GM18867 (cell line): ENCODE measurements at regions not wholly inside any gene's neighbourhood (a gene's known extent, or its start where the extent isn't known, plus 50 kb on each side); places are given as distances from the start of the nearest gene placed in this dataset.
"Not testable (repeated sequence)": the region's sequence is repeated elsewhere in the genome, so short reads cannot be mapped to it uniquely, and the experiment has no call there.

Experiments used
- ATAC-seq: cut with Tn5 transposase; IDR thresholded peaks from one replicate; pipeline ENCODE4 v1.9.1; 2021; ENCODE audit warnings: mild to moderate bottlenecking, moderate library complexity; ENCODE audit not compliant: unreplicated experiment

DNA sequence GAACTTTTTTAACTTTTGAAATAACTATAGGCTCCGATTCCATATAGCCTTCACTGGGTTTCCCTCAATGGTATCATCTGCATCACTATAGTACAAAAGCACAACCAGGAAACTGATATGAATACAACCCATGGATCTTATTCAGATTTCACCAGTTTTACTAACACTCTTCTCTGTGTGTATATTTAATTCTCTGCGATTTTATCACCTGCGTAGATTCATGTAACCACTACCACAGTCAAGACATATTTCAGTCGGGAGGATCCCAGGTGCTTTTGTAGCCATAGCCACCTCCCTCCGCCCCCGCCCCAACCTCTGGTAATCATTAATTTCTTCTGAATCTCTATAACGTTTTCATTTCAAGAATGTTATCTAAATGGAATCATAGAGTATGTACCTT lies 82.8 kb upstream of the C7orf33 start:
- no peak for ATAC-seq

DNA sequence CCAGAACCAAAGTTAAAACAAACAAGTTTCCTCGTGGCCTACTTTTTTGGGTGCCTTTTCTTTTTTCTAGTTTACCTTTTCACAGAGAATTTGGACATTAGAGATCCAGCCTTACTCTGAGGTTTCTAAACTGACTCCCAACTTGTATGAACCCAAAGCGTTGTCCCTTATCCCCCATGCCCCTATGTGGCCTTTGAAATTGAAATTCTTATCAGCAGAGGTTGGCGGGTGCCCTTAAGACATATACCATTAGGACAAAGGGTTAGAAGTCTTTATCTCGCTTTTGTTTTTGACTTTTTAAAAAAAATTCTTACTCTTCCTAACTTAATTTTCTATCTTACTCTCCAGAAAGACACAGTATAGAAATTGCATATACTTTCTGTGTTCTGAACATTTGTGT lies 76.3 kb upstream of the C7orf33 start:
- no peak for ATAC-seq

DNA sequence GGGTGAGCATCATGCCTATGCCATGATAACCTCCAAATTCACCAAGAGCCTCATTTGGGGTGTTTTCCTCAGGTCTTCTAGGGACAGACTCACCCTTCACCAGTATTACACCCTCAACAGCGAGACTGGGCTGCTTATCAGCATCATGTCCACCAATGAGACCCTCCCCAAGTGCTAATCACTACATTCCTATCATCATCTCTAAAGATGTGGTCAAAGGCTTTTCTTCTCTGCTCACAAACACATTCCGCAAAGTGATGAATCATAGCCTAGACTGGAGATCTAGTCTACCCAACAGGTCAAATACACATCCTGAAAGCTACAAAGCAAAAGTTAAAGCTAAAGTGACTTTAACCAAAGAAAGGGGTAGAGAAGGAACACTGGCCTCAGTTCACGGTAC lies 75.3 kb upstream of the C7orf33 start:
- no peak for ATAC-seq

DNA sequence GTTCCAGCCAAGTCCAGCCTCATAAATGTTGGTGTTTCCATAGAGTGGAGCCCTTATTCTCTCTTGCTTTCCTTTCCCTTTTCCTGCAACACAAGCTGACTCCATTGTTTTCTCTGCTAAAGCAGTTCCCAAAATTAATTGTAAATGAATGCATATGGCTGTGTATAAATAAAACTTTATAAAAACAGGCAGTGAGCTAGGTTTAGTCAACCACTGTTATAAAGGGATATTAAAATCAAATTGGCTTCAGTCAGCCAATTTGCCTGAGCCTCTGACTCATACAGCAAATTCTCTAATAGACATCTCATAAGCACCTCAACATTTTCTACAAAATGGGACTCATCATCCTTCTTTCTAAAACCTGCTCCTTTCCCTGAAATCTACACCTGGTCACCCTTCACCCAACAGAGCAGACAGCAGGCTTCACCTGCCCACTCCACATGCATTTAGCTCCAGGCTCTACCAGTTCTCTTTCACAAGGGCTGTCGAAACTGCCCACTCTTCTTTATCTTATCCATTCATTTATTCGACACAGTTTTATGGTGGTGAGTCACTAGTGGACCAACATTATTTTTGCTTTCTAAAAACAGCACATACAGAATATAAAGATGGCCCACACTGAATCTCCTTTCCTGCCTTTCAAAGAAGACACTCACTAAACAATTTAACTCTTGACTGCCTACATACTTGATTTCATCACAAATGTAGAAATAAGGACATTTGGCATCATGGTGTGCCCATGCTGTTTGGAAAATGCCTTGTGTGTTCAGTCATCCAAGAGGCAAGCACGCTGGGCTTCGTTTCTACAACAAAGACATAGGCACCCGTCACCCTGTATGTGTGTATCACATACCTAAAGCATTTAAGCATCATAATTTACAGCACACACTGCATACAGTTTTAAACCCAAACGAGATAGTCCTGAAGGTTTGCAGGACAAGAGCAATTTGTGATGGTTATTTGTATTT lies 74.6 kb upstream of the C7orf33 start:
- ATAC-seq, result no peak

DNA sequence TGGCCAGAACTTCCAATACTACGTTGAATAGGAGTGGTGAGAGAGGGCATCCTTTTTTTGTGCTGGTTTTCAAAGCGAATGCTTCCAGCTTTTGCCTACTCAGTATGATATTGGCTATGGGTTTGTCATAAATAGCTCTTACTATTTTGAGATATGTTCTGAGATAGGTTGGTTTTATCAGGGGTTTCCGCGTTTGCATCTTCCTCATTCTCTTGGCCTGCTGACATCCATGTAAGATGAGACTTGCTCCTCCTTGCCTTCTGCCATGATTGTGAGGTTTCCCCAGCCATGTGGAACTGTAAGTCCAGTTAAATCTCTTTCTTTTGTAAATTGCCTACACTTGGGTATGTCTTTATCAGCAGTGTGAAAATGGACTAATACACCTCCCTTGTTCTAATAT lies 71.2 kb upstream of the C7orf33 start:
- not testable (repeated sequence) for ATAC-seq

DNA sequence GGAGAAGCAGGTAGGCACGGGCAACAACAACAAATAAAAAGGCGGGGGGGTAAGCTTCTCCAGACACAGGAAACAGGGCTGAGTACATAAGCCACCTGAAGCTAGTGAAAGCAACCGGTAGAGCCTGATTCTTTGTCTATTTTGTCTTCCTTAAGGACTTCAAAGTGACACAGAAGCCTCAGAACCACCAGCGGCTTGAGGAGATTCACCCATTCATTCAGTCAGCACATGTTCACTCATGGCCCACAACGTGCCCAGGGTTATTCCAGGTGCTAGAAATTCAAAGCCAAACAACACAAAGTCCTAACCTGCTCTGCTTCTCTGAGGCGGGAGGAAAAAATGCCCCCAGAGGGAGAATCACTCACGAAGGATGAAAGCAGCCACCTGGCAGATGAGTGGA lies 69.3 kb upstream of the C7orf33 start:
- ATAC-seq, result no peak

DNA sequence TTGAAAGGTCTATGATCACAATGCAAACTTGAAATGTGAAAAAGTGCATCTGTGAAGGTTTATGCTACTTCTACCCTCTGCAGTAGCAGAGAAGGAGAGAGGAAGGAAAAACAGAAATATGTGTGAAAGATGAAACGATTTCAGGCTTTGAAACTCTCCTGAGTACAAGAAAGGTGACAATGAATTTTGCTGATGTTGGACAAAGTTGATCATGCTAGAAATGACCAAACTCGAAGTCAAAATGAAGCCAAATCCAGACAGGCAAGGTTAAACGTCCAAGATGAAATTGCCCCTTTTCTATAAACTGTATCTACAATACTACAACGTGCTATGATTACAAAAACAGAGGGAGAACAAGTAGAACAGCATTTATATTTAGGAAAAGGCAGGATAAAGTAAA lies 67.0 kb upstream of the C7orf33 start:
- no peak for ATAC-seq

DNA sequence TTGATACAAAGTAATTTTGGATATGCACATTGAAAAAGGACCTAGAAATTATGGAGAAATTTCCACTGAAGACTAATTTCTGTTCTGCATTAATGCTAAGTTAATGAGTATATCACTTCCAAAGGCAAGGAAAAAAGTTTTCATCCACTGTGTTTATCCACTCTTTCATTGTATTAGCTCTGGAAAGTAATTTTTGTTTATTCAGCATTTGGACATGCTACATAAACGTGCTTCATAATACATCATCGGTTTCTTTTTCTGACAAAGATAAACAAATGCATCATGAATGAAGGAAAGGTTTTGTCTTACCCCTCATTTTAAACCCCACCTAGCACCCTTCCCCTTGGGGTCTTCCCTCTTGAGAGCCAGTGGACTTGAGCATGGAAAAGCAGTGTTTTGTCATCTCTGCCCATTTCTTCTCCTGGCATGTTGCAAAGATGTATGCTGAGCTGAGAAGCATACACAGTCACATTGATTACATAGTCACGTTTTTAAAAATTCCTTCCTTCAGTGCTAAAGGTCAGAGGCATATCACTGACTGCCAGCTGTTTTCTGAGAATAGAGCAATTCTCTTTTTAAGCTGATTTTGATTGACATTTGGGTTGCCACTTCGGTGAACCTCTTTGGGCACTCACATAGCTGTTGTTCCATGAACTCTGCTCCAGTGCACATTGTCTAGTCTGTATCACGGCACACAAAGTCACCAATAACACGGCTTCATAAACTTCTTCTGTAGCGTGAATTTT lies 65.9 kb upstream of the C7orf33 start:
- ATAC-seq, result no peak

DNA sequence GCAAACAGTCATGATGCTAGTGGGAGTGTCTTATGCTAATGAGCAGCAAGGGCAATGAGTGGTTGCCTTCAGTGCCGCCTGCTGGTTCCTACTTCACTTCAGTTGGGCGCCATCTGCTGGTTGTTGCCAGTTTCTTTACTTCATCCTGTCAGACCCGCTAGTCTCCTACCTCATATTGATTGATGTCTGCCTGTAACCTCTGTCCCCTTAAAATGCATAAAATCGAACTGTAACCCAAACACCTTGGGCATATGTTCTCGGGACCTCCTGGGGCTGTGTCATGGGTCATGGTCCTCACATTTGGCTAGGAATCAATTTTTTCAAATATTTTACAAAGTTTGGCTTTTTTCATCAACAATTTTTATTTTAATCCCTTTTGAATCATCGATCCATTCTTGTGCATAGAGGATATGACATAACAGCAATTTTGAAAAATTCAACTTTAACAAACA lies 62.8 kb upstream of the C7orf33 start:
- peak; percentile 98 for ATAC-seq

DNA sequence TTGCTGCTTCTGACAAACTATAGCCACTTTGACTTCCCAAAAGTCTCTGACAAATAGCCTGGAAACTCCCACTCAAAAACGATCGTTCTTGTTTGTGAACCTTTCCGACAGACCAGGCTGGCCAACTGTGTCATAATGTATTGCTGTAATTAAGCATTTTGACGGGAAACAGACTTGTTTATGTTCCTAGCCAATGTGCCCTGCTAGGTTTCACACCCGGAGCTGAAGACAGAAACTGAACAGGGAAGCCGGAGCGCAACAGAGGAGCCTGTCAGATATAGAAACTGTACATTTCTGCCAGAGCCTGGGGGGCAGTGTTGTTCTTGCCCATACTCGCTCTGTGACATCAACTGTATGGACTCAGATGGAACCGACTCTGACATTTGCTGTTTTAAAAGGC lies 55.3 kb upstream of the C7orf33 start:
- ATAC-seq, result peak; percentile 73

DNA sequence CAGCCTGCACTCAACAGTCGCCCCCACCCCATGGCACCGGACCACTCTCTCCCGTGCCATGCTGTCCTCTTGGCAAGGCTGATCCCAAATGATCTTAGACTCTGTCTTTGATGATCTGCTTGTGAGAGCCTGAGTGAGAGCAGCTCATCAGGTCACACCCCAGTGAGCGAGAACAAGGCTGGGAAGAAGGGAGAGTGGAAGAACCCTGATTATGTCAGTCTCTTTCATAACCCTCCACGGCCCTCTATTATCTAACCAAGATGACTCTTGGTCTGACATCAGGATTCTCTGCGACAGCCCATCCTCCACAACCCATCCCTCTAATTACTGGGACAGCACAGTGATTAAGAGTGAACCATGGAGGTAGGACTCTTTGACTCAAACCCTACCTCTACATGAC lies 53.1 kb upstream of the C7orf33 start:
- no peak for ATAC-seq

DNA sequence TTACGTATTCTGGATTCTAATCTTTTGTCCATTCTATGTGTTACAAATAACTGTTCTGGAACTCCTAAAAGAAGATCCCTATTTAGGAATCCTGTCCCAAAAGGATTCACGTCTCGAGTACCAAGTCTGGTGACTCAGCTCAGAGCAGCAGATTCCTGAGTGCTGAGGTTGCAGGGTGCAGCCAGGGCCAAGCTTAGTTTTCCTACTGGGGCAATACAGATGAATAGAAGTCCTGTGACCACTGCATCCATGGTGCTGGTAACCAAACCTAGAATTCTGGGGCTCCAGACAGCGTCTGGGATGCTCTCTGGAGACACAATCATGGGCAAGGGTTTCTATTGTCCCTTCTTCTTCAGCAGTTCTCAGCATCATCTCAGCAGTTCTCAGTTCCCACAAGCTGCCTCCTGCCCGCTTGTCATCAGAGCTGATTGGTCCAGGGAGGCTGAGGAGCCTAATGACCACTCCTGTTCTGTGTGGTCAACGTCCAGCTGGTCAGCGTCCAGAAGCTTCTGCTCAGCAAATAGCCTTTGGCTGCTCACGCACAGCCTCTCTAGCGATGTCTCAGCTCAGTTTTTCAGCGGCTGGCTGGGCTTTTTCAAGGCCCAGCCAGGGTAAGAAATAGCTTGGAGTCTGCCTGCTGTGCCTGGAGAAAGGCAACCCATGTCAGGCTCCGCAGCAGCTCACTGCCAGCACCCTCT lies 50.4 kb upstream of the C7orf33 start:
- ATAC-seq, result no peak
